ENCODE measurements at regions not wholly inside any gene's neighbourhood (a gene's known extent, or its start where the extent isn't known, plus 50 kb on each side); places are given as distances from the start of the nearest gene placed in this dataset.
A peak's percentile ranks its signal among the peaks of the same experiment; 100 is the strongest.

GRCh38 chr2:217261452-217261851 is 401.6 kb upstream of the TNP1 start:
- Histone ChIP-seq H3K36me3 (ENCODE audit: control insufficient read depth, insufficient read depth, low read length) (no peaks in the 10 kb centered on the region), H3K27me3 (ENCODE audit: control insufficient read depth, insufficient read depth, low read length) (no peaks in the 10 kb centered on the region), H3K4me3 (ENCODE audit: low read depth, low read length) (no peak overlapping the region)
- DNase-seq (ENCODE audit: low read depth) = no peak
- POLR2A ChIA-PET = no interaction called here
- CTCF ChIA-PET = interaction anchor here (1.0 to 1.5 kb wide), 2 partner anchors 47 to 54 kb away, joined by 3 read pairs; no protein-coding TSS in a partner anchor
- no peak for TF ChIP-seq CTCF (IDR thresholded peaks at IDR 0.05; ENCODE audit: insufficient read depth, low read depth, low read length)

GRCh38 chr2:217260441-217261115 is 400.7 kb upstream of the TNP1 start:
- ChIA-PET POLR2A (no interaction called here), CTCF (interaction anchor here (1.0 to 1.5 kb wide), 3 partner anchors 48 to 86 kb away, joined by 3 read pairs; no protein-coding TSS in a partner anchor)
- Histone ChIP-seq H3K4me3 (ENCODE audit: low read depth, low read length) (no peak overlapping the region), H3K27me3 (ENCODE audit: control insufficient read depth, insufficient read depth, low read length) (no peaks in the 10 kb centered on the region), H3K36me3 (ENCODE audit: control insufficient read depth, insufficient read depth, low read length) (no peaks in the 10 kb centered on the region)
- no peak for DNase-seq (ENCODE audit: low read depth)
- TF ChIP-seq CTCF (IDR thresholded peaks at IDR 0.05; ENCODE audit: insufficient read depth, low read depth, low read length) = no peak

- DNase-seq (ENCODE audit: low read depth) = no peak
- H3K27me3 ChIP-seq (ENCODE audit: control insufficient read depth, insufficient read depth, low read length) = no peaks in the 10 kb centered on the region
- no peaks in the 10 kb centered on the region for H3K36me3 ChIP-seq (ENCODE audit: control insufficient read depth, insufficient read depth, low read length)
- H3K4me3 ChIP-seq (ENCODE audit: low read depth, low read length) = no peak overlapping the region
- ChIA-PET POLR2A (interaction anchor here (0.5 kb wide), 1 partner anchor 79 kb away, joined by 4 read pairs; no protein-coding TSS in a partner anchor), CTCF (interaction anchor here (1.0 kb wide), 1 partner anchor 560 kb away, joined by 3 read pairs; no protein-coding TSS in a partner anchor)
- no peak for TF ChIP-seq CTCF (IDR thresholded peaks at IDR 0.05; ENCODE audit: insufficient read depth, low read depth, low read length)
Observed at GRCh38 chr2:217258170-217258569, 398.3 kb upstream of the TNP1 start.

DNA sequence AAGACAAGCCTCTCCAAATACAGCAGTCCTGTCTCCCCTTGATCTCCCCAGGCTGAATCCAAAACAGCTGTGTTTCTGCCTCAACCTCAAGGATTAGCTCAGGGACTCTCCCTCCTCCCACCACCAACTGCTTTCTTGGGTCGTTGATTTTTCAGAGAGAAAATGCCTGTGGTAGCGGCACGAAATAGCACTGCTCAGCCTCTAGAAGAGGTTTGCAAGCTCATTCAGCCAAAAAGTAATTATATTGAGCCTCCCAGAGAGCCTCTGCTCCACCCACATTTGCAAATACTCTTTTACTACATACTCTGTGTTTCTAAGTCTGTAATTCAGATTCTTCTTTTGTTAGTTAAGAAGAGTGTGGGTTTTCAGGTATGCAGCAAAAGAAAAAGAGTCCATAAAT is 396.4 kb upstream of the TNP1 start:
- Histone ChIP-seq H3K36me3 (ENCODE audit: control insufficient read depth, insufficient read depth, low read length) (no peaks in the 10 kb centered on the region), H3K4me3 (ENCODE audit: low read depth, low read length) (no peak overlapping the region), H3K27me3 (ENCODE audit: control insufficient read depth, insufficient read depth, low read length) (no peaks in the 10 kb centered on the region)
- POLR2A ChIA-PET = no interaction called here
- CTCF ChIA-PET = interaction anchor here (0.7 to 1.2 kb wide), 4 partner anchors 16 to 737 kb away, joined by 3 to 4 read pairs (median 3); no protein-coding TSS in a partner anchor
- peak; percentile 84 for DNase-seq (ENCODE audit: low read depth)
- TF ChIP-seq CTCF (IDR thresholded peaks at IDR 0.05; ENCODE audit: insufficient read depth, low read depth, low read length) = no peak

GRCh38 chr2:217254111-217254510 is 394.2 kb upstream of the TNP1 start:
- POLR2A ChIA-PET = no interaction called here
- no peaks in the 10 kb centered on the region for H3K27me3 ChIP-seq (ENCODE audit: control insufficient read depth, insufficient read depth, low read length)
- no peak for DNase-seq (ENCODE audit: low read depth)
- H3K4me3 ChIP-seq (ENCODE audit: low read depth, low read length) = no peak overlapping the region
- CTCF ChIA-PET = interaction anchor here (0.9 to 1.4 kb wide), 2 partner anchors 10 to 17 kb away, joined by 3 to 5 read pairs; no protein-coding TSS in a partner anchor
- no peaks in the 10 kb centered on the region for H3K36me3 ChIP-seq (ENCODE audit: control insufficient read depth, insufficient read depth, low read length)
- TF ChIP-seq CTCF (IDR thresholded peaks at IDR 0.05; ENCODE audit: insufficient read depth, low read depth, low read length) = no peak

All from BJ (cell line).